ENCODE measurements at regions not wholly inside any gene's neighbourhood (a gene's known extent, or its start where the extent isn't known, plus 50 kb on each side); places are given as distances from the start of the nearest gene placed in this dataset.

- Histone ChIP-seq H3K4me3 (no peak overlapping the region), H3K27ac (no peak overlapping the region), H3K9me3 (no peaks in the 10 kb centered on the region), H3K36me3 (no peaks in the 10 kb centered on the region), H3K27me3 (no peaks in the 10 kb centered on the region), H3K4me1 (peaks cover 0 to 8% (median 2%) of the 10 kb centered on the region in 4 donors)
- intact Hi-C loops (cut with DNase I; ENCODE audit: low total_unique reads) = no loop called here
- TF ChIP-seq CTCF (IDR thresholded peaks at IDR 0.05) (no peak), POLR2AphosphoS5 (IDR thresholded peaks at IDR 0.05) (no peak), POLR2A (IDR thresholded peaks at IDR 0.05) (no peak)
- DNase-seq = no peak
- WGBS, 5 donors = 93 to 96% (median 95%) methylated on average over 3 of the region's 3 CpGs
These were observed 247.6 kb downstream of the ALDH8A1 start for GRCh38 chr6:134702279-134702678.

- no peaks in the 10 kb centered on the region for H3K4me1 ChIP-seq
- WGBS, 5 donors = 91 to 100% (median 94%) methylated on average over 1 of the region's 1 CpG
- H3K27me3 ChIP-seq = no peaks in the 10 kb centered on the region
- DNase-seq = no peak
- H3K27ac ChIP-seq = no peak overlapping the region
- no peak for TF ChIP-seq EP300 (IDR thresholded peaks at IDR 0.05)
- TF ChIP-seq POLR2A (IDR thresholded peaks at IDR 0.05) = no peak
- TF ChIP-seq POLR2AphosphoS5 (IDR thresholded peaks at IDR 0.05) = no peak
- no peak for TF ChIP-seq CTCF (IDR thresholded peaks at IDR 0.05)
- H3K4me3 ChIP-seq = no peak overlapping the region
- no peaks in the 10 kb centered on the region for H3K9me3 ChIP-seq
- intact Hi-C loops (cut with DNase I; ENCODE audit: low total_unique reads) = no loop called here
- H3K36me3 ChIP-seq = no peaks in the 10 kb centered on the region
These were observed 248.6 kb downstream of the ALDH8A1 start for GRCh38 chr6:134701301-134701700.

GRCh38 chr6:134698228-134698627 lies 251.7 kb downstream of the ALDH8A1 start:
- no peaks in the 10 kb centered on the region for H3K9me3 ChIP-seq
- DNase-seq = no peak
- TF ChIP-seq POLR2A (IDR thresholded peaks at IDR 0.05) = no peak
- no peak for TF ChIP-seq POLR2AphosphoS5 (IDR thresholded peaks at IDR 0.05)
- TF ChIP-seq EP300 (IDR thresholded peaks at IDR 0.05) = no peak
- TF ChIP-seq CTCF (IDR thresholded peaks at IDR 0.05) = no peak
- H3K27me3 ChIP-seq = no peaks in the 10 kb centered on the region
- H3K36me3 ChIP-seq = no peaks in the 10 kb centered on the region
- H3K4me1 ChIP-seq = no peaks in the 10 kb centered on the region
- intact Hi-C loops (cut with DNase I; ENCODE audit: low total_unique reads) = no loop called here
- H3K27ac ChIP-seq = no peak overlapping the region
- H3K4me3 ChIP-seq = no peak overlapping the region
- 79 to 90% (median 81%) methylated on average over 1 of the region's 1 CpG for WGBS, 5 donors

GRCh38 chr6:134692008-134692407 lies 257.9 kb downstream of the ALDH8A1 start:
- Histone ChIP-seq H3K27ac (no peak overlapping the region), H3K27me3 (peaks cover 0 to 6% (median 0%) of the 10 kb centered on the region in 3 donors), H3K4me3 (no peak overlapping the region), H3K9me3 (no peaks in the 10 kb centered on the region), H3K36me3 (no peaks in the 10 kb centered on the region), H3K4me1 (peaks cover 0 to 12% (median 4%) of the 10 kb centered on the region in 4 donors)
- 86 to 95% (median 92%) methylated on average over 3 of the region's 3 CpGs for WGBS, 5 donors
- no peak for DNase-seq
- no peak for TF ChIP-seq EP300 (IDR thresholded peaks at IDR 0.05)
- no peak for TF ChIP-seq POLR2A (IDR thresholded peaks at IDR 0.05)
- no peak for TF ChIP-seq CTCF (IDR thresholded peaks at IDR 0.05)
- no peak for TF ChIP-seq POLR2AphosphoS5 (IDR thresholded peaks at IDR 0.05)
- intact Hi-C loops (cut with DNase I; ENCODE audit: low total_unique reads) = no loop called here
